HG03175 (cell line): ENCODE measurements at regions not wholly inside any gene's neighbourhood (a gene's known extent, or its start where the extent isn't known, plus 50 kb on each side); places are given as distances from the start of the nearest gene placed in this dataset.
"Not testable (repeated sequence)": the region's sequence is repeated elsewhere in the genome, so short reads cannot be mapped to it uniquely, and the experiment has no call there.

Experiments used
- ATAC-seq: cut with Tn5 transposase; IDR thresholded peaks from one replicate; pipeline ENCODE4 v1.9.1; 2021; ENCODE audit warnings: mild to moderate bottlenecking, moderate library complexity; ENCODE audit not compliant: unreplicated experiment

DNA sequence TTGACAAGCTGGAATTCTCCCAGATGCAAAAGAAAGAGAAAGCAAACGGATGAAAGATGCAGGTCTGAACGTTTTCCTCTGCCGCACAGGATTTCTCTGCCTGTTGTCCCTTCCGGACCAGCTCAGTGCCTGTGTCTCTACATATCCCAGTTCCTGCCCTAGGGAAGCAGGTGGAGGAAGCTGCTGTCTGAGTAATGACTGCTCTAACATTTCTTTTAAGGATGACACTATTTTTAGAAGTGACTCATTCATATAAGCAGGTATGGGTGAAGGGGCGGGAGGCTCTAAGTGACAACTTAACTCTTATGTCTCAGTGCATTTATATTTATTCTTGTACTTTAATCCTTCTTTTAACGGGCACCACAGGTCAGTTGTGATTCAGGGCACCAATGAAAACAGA, 128.8 kb downstream of the SLC24A2 start:
- no peak for ATAC-seq

DNA sequence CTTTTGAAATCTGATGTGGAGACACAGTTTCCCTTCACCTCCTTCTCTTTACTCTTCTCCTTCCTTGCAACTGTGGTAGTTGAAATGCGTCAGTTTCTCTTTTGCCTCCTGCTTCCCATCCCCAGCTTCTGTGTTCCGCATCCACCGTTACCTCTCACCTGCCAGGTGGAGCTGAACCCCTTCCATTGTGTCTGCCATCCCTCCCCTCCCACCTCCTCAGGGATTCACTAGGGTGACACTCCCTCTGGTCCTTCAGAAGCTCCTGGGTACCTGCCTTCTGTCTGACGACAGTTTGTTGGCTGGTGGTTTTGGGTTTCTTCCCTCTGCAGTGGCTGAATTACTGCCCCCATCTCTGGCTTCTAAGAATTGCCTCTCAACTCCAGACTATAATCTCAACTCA, 132.1 kb downstream of the SLC24A2 start:
- ATAC-seq: no peak

DNA sequence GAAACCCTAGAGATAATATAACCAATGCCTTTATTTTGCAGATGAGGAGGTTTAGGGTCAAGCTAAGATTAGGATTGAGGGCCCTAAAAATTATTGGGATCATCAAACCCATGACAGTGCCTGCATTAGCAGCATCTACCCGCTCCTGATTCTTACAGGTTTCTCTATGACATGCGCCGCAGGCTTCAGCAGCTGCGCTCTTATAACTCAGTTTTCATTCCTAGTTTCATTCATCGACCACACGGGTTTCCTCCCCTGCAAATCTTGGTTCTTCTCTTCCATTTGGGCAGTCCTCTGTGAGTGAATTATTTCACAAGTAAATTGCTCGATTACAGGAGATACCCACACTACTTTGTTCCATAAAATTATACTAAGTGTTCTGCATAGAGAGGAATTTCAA, 137.2 kb downstream of the SLC24A2 start:
- ATAC-seq: no peak

DNA sequence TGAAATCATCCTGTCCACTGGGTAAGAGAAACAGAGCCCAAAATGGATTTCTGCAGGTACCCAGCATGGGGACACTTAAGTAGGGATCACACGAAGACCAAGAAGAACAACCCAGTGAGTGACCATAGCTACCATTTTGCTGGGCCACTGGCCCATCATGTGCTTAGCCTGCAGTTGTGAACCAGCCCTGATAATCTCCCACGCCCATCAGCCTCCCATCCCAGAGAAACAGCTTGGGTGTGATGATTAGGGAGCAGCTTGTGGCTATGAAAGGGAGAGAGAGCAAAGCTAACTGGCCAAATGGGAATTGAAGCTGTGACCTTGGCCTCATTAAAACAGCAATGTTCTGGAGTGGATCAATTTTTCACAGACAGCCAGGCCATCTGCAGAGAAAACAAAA, 138.5 kb downstream of the SLC24A2 start:
- ATAC-seq: no peak

DNA sequence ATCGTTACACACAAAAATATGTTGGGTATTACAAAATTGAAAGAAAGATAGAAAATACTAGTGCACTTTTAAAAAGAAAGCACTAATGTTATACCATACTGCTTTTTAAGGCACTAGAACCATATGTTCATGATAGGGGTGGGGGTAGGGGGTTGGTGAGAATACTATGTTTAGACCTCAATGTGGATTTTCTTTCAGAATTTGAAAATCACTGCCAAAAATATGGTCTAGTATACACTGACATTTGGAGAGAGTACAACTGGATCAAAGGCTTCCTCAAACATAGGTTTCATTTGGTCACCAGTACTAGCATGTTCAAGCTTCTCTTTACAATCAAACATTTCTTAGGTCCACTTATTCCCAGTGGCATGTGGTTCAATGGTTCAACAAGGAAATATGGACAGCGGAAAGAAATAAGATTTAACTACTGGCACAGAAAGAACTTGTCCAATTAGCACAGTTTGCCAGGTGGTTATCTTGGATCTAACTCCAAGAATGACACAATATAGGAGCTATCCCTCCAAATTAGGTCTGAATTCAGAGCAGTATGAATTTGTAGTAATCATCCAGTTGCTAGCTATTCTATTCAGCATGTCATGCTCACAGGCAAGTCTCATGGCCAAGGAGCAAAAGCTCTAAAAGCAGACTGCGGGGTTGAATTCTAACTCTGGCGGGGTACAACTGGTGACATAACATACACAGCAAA, 139.3 kb downstream of the SLC24A2 start:
- no peak for ATAC-seq

DNA sequence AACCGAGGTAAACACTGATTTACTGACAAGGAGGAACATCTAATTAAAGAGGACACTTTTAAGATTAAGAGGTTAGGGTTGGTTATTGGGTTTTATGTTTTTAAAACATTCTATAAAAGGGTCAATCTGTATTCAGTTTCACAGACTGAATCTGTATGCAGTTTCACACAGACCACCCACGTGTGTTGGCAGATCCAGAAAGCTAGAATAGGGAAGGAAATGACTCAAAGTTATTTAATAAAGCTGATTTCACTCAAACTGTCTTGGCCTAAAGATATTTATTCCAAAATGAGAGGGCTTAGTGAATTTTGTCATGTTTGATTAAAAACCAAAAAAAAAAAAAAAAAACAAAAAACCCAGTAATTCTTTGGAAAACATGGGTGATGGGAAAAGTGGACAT, 140.2 kb downstream of the SLC24A2 start:
- no peak for ATAC-seq

DNA sequence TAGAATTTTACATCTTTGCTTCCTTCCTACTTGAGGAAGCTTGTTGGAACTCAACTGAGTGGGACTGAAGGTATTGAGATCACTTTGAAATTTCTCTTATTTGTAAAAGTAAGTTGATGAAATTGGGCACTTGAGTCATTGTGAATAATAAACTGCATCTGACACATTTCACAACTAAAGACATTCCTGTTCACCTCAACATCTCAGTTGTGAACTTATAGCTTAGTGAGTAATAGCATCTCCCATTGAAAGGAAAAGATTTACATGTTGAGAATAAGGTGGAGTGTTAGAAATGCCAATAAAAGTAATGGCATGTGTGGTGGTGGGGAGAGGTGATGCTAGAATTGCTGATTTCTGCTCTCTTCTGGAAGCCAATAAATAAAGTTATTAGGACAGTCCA, 145.0 kb downstream of the SLC24A2 start:
- no peak for ATAC-seq

DNA sequence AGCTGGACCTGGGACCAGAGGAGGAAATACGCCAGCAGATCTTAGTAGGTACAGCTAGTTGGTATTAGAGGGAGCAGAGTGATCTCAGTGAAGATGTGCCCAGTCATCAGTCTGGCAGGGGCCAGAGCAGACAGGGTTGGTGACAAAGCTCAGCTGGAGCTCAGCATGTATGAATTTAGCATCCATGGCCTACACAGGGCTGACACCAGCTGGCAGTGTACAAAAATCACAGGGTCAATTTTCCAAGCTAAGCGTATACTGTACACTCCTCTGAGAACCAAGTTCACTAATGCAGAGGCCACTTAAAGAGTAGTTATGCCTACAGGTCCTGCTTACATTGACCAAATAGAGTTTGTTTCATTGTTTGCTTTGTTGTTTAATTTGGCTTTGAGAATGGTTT, 146.6 kb downstream of the SLC24A2 start:
- ATAC-seq: no peak

DNA sequence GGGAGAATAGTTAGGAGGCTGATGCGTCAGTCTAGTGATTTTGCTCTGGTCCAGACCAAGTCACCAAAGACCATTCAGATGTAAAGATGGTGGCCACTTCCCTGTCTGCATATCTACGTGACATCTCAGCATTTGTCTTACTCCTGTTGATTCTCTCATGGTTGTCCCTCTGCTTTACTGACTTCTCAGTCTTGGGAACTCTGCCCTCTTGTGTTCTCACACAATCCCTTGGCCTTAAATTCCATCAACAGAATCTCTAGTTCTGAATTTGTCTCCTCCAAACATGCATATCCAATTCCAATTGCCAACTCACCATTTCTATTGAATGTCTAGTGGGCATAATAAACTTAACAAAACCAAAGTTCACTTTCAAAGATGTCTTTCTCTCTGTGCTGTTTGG, 147.8 kb downstream of the SLC24A2 start:
- no peak for ATAC-seq

DNA sequence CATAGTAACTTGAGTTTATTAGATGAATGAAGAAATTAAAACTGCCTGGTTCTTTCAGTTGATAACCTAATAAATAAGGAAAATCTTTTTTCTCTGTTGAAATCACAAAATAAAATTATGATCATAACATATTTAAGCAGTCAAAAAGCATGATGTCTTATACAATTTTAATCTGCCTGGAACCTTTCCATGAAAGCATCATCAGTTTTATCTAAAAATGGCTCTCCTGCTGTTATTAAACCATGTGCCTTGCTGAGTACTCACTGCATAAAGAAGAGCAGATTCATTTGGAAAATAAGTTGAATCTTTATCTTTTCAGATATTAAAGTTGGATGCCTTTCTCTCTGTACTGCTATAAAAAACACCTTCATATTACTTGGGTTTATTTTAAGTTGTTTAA, 148.8 kb downstream of the SLC24A2 start:
- ATAC-seq: no peak

DNA sequence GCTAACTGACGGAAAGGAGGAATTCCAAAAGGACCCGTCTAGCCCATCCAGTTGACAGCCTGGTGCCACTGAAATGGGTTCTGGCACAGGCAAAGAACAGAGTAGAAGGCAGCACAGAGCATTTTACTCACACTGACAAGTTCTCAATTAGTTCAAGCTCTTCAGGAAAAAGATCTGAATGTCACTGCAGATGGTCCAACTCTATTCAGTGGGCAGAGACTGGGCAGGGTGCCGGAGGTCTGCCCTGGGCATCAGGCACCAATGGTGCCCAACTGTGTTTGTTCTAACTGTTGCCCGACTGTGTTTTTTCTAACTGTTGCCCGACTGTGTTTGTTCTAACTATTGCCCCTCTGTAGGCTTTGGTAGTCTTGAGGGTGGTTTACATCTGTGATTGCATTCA, 151.8 kb downstream of the SLC24A2 start:
- no peak for ATAC-seq

DNA sequence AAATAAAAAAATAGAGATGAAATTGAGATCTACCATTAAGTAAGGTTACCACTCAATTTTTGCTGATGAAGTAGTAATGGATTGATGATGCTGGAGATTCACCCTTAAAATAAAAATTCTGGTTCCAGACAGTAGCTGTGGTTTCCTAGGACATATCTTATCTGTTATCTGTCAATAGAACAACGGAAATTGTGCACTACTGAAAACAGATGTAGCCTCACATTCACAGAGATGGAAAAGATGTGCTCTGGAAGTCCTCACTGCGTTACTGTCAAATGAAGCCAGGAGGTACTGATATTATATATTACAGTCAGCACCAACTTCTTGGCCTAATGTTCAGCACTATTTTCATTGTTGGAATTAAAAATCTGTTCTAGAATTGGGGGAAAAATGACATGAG, 154.0 kb downstream of the SLC24A2 start:
- ATAC-seq: no peak

DNA sequence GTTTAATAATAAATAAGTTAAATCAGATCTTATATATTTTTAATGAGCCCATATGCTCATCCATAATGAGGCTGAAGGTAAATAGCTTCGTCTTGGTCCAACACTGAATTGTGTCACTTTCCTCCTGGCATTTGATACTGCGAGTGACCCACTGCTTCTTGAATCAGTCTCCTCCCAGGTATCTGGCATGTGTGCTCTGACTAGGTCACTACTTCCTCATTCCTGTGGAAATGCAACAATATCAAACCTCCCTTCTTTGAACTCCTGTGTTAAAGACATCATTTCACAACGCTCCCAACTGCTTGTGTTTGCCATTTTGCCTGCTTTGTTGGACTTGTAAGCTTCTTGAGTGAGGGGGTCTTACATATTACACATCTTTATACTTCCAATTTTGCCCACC, 157.7 kb downstream of the SLC24A2 start:
- ATAC-seq: no peak

DNA sequence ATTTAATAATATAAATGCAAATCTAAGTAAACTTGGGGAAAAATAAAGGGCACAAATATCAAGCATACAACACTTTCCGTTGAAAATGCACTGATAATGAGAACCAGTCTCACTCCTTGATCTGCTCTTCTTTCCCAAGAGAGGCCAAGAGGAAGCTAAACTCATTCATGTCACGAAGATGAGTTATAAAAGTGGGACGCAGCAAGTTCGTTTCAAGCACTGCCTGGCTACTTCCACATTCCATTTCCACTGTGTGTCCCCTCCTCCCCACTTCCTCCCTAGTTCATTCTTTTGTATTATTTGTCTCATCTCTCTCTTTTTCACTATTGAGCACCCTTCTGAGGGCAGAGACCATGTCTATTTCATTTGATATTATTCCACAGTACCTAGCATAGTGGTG, 158.1 kb downstream of the SLC24A2 start:
- no peak for ATAC-seq

DNA sequence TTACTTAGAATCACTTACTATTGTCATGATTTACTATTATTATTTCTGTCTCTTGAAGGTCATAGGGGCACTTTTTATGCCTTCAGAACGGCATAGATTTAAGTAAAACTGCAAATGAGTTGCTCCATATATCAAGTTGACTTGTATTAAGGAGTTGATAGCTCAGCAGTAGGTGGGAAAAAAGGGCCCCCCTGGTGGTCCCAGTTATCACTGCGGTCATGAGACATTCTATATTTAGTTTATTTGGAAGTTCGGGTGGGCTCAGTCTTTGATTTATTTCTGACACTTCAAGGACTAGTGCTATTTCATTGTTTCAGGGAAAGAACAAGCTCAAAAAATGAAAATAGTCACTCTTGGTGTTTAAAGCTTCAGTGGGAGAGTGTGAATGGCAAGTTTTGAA, 159.3 kb downstream of the SLC24A2 start:
- ATAC-seq: no peak

DNA sequence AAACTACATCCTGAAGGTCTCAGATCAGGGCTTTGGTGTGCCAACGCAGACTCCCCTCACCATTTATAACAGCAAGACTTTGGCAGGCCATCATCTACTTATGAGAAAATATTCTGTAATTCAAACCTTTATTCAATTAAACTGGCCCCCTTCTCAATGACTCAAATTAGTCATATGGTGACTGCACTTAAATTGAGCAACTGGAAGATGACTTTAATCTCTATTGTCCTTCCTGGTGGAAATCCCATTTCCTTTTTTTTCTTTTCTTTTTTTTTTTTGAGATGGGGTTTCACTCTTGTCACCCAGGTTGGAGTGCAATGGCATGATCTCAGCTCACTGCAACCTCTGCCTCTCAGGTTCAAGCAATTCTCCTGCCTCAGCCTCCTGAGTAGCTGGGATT, 163.4 kb downstream of the SLC24A2 start:
- not testable (repeated sequence) for ATAC-seq

DNA sequence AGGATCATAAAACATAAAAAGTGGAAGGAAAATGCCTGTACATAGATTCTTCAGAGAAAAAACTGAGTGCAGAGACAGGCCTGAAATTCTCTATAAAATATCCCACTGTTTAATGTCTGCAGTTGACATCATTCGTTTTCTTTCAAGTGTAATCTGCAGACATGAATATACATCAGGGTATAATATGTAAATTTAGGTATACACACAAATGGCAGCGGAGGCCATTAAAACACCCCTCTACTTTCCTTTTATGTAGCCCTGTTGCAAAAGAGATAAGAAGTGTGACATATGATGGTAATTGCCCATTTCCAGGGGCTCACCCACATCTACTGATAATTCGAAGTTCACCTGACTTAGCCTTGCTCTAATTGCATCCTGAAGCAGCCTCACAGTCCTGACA, 164.3 kb downstream of the SLC24A2 start:
- no peak for ATAC-seq

DNA sequence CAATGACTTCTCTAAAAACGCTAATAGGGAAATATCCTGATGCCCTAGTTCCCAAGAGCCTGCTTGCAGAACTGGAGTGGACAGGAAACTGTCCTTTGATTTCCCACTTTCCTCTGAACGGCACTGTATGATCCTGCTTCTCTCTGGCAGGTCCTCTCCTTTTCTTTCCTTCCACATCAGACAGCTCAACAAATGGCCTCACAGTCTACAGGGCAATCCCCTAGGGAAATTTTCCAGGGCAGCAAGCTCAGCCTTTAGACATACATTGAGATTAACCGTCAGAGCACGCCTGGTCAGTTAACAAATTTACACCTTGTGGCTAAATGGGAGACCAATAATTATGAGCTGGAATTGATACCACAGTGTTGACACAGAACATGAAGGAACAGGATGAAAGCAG, 164.9 kb downstream of the SLC24A2 start:
- no peak for ATAC-seq

DNA sequence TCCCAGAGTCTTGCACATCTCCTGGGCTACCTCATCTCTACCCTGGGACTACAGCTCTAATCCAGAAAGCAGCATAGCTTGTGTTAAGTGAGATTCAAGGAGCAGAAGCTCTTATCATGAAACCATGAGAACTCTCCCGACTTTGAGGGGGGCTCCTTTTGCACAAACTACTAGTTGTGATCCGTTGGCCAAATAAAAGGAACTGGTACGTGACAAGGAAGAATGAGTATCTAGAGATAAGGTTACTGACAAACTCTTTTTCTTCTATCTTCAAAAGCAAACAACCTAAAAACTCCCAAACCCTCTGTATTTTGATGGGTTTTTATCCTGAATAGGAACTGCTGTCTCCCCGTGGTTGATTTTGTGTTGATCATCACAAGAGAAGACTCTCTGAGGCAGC, 168.5 kb downstream of the SLC24A2 start:
- no peak for ATAC-seq

DNA sequence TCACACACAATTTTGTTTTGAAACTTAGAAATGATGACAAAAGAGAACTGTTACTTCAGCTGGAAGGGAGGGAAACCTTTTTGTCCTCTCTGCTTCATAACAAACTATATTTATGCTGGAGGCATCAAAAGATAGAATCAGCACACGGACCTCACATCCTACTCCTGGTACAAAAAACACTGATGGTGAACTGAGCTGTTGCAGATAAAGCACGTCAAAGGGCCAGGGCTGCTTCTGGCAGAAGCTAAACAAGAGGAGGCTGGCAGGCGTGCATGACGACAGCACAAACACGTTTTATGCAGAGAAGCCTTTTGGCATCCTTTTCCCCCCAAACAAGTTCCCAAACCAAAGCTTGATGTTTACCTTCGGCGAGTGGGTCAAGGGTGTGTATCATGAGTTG, 169.6 kb downstream of the SLC24A2 start:
- no peak for ATAC-seq

DNA sequence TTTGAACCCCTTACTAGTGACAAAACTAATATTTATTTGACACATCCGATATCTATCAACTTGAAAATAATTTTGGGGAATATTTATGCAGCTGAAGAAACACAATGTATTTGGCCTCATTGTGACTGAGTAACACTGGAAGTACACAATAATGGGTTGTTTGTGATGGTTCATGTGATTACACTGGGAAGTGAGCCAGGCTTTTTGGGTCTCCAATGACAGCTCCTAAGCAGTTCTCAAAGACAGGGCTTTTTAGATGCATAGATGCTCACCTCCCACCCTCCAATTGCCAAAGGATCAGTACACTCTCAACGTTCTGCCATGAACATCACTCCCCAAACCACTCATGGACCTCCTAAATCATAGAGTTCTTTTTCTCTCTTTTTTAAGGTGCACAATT, 170.0 kb downstream of the SLC24A2 start:
- no peak for ATAC-seq

DNA sequence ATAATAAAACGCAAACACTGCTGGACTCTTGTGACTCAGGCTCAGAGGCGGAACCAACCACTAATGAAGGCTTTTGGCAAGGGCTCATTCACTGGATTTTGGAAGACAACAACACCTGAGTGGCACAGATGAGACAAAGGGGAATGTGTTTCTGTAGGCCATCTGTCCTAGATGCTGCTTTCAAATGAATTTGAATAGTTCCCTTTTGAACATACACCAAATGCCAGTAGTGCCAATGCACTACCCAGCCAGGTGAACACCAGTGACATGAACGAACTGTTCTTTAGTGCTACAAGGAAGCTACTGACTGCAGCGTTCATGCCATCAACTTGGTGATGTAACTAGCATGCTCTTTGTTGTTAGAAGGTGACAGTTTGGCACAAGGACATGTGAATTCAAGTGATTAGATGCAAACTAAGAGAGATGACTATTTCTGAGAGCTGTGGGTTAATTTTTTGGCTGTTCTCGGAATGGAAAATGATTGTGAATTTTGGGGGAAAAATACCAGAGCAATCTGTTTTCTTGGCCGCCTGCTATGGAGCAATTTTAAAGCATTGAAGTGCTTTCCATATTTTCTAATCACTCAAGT, 173.7 kb downstream of the SLC24A2 start:
- ATAC-seq: no peak

DNA sequence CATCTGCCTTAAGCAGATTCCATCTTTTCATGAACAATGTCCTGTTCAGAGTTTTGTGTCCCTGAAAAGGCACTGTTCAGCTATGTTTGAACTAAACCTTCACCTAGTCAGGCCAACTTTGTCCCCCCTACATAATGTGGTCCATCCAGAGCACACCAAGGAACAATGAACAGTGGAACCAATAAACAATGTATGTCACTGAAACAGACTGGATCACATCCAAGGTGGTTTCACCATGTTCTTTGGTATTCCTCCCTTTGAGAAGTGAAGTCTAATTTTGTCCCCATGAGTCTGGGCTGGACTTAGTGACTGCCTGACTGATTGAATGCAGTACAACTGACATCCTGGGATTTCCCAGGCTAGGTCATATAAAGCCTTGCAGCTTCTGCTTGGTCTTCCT, 174.5 kb downstream of the SLC24A2 start:
- ATAC-seq: no peak
